ENCODE measurements at regions not wholly inside any gene's neighbourhood (a gene's known extent, or its start where the extent isn't known, plus 50 kb on each side); places are given as distances from the start of the nearest gene placed in this dataset.

- no peaks in the 10 kb centered on the region for H3K36me3 ChIP-seq (ENCODE audit: insufficient read depth in 1 of 2, low read depth in 1 of 2)
- H3K4me1 ChIP-seq = no peaks in the 10 kb centered on the region
- no peak for DNase-seq
- ATAC-seq = no peak
- no peak for TF ChIP-seq CTCF (IDR thresholded peaks at IDR 0.05)
- no peaks in the 10 kb centered on the region for H3K9me3 ChIP-seq
- intact Hi-C loops (cut with DNase I) = no loop called here
- no peak overlapping the region for H3K4me3 ChIP-seq
- 78 to 80% (median 79%) methylated on average over 11 of the region's 11 CpGs for WGBS, 3 donors
- H3K27ac ChIP-seq = no peak overlapping the region
- H3K27me3 ChIP-seq (ENCODE audit: insufficient read depth in 3 of 3, low read length in 2 of 3) = no peaks in the 10 kb centered on the region
These were observed 247.9 kb downstream of the TSN start for GRCh38 chr2:122003196-122003940.

- H3K27ac ChIP-seq = no peak overlapping the region
- intact Hi-C loops (cut with DNase I) = no loop called here
- ATAC-seq (no peak), DNase-seq (no peak)
- no peak for TF ChIP-seq CTCF (IDR thresholded peaks at IDR 0.05)
- WGBS, 3 donors = 78 to 88% (median 83%) methylated on average over 5 of the region's 5 CpGs
- no peak overlapping the region for H3K4me3 ChIP-seq
- no peaks in the 10 kb centered on the region for H3K4me1 ChIP-seq
- H3K36me3 ChIP-seq (ENCODE audit: insufficient read depth in 1 of 2, low read depth in 1 of 2) = no peaks in the 10 kb centered on the region
- H3K27me3 ChIP-seq (ENCODE audit: insufficient read depth in 3 of 3, low read length in 2 of 3) = no peaks in the 10 kb centered on the region
- no peaks in the 10 kb centered on the region for H3K9me3 ChIP-seq
These were observed 251.7 kb downstream of the TSN start for GRCh38 chr2:122007126-122007525.

- no peaks in the 10 kb centered on the region for H3K4me1 ChIP-seq
- no peak for TF ChIP-seq CTCF (IDR thresholded peaks at IDR 0.05)
- H3K9me3 ChIP-seq = no peaks in the 10 kb centered on the region
- H3K4me3 ChIP-seq = no peak overlapping the region
- H3K36me3 ChIP-seq (ENCODE audit: insufficient read depth in 1 of 2, low read depth in 1 of 2) = no peaks in the 10 kb centered on the region
- H3K27ac ChIP-seq = no peak overlapping the region
- ATAC-seq (no peak), DNase-seq (no peak)
- intact Hi-C loops (cut with DNase I) = no loop called here
- H3K27me3 ChIP-seq (ENCODE audit: insufficient read depth in 3 of 3, low read length in 2 of 3) = no peaks in the 10 kb centered on the region
- 62 to 76% (median 65%) methylated on average over 5 of the region's 5 CpGs for WGBS, 3 donors
These were observed 252.1 kb downstream of the TSN start for GRCh38 chr2:122007577-122007976.

GRCh38 chr2:122009561-122009960, 254.1 kb downstream of the TSN start:
- H3K4me1 ChIP-seq = no peaks in the 10 kb centered on the region
- DNase-seq = no peak
- intact Hi-C loops (cut with DNase I) = no loop called here
- no peak overlapping the region for H3K4me3 ChIP-seq
- H3K27ac ChIP-seq = no peak overlapping the region
- no peak for TF ChIP-seq CTCF (IDR thresholded peaks at IDR 0.05)
- no peaks in the 10 kb centered on the region for H3K27me3 ChIP-seq (ENCODE audit: insufficient read depth in 3 of 3, low read length in 2 of 3)
- ATAC-seq = no peak
- no peaks in the 10 kb centered on the region for H3K9me3 ChIP-seq
- no peaks in the 10 kb centered on the region for H3K36me3 ChIP-seq (ENCODE audit: insufficient read depth in 1 of 2, low read depth in 1 of 2)
- 31 to 38% (median 36%) methylated on average over 3 of the region's 3 CpGs for WGBS, 3 donors
